A673 (cell line): ENCODE measurements at regions not wholly inside any gene's neighbourhood (a gene's known extent, or its start where the extent isn't known, plus 50 kb on each side); places are given as distances from the start of the nearest gene placed in this dataset.

Source experiments
- EZH2 ChIP-seq: fragments of 200-600 bp; sonication (generic); IDR thresholded peaks from 2 replicates; pipeline ENCODE4 v1.6.1; 2017; ENCODE audit warnings: borderline replicate concordance, low read depth, mild to moderate bottlenecking, mixed read lengths, antibody characterized with exemption, low read length; ENCODE audit not compliant: poor library complexity, severe bottlenecking
- TF ChIP-seq, protein P1 (sequence below): fragments of 300-800, 200-600 bp; sonication (generic); conservative IDR thresholded peaks from 2 replicates; pipeline ENCODE4 v1.5.1; 2017; ENCODE audit warnings: low read depth, mild to moderate bottlenecking, antibody characterized with exemption, low read length, moderate library complexity, mixed read lengths

DNA sequence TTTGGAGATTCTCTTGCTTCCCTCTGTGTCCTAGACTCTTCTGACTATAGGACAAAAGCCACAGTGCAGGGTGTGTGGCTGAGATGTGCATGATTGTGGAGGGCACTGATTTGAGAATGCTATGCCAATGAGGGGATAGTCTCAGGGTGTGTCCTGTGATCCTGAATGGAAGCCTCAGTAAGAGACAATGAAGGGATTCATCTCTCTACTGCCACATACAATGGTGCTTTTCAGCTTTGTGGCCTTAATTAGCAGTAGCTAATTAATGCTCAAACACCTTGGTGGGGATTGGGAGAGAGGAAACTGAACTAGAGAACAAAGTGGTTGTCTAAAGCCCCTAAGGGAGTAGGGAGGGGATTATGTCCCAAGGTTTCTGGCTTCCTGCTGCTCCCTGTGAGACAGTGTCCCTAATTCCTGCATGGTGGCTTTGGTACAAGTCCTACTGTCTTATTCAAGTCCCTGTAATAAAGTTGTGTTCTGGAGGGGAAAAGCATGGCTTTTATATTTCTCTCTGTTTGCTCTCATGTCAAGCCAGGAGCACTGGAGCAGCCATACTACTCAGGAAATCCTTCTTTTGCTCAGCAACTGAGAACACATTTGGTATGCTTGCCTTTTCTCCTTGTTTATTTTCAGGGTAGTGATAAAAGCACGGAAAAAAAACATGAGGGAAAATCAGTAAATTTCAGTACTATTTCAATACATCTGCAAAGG, 415.2 kb upstream of the TCF4 start:
- TF ChIP-seq EZH2 = no peak
- TF ChIP-seq, protein P1, sequence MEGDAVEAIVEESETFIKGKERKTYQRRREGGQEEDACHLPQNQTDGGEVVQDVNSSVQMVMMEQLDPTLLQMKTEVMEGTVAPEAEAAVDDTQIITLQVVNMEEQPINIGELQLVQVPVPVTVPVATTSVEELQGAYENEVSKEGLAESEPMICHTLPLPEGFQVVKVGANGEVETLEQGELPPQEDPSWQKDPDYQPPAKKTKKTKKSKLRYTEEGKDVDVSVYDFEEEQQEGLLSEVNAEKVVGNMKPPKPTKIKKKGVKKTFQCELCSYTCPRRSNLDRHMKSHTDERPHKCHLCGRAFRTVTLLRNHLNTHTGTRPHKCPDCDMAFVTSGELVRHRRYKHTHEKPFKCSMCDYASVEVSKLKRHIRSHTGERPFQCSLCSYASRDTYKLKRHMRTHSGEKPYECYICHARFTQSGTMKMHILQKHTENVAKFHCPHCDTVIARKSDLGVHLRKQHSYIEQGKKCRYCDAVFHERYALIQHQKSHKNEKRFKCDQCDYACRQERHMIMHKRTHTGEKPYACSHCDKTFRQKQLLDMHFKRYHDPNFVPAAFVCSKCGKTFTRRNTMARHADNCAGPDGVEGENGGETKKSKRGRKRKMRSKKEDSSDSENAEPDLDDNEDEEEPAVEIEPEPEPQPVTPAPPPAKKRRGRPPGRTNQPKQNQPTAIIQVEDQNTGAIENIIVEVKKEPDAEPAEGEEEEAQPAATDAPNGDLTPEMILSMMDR = no peak
